PFSK-1 (cell line): ENCODE measurements at regions not wholly inside any gene's neighbourhood (a gene's known extent, or its start where the extent isn't known, plus 50 kb on each side); places are given as distances from the start of the nearest gene placed in this dataset.

ENCODE experiments used
- FOXP2 ChIP-seq: optimal IDR thresholded peaks from 2 replicates; pipeline ENCODE3; 2011; ENCODE audit warnings: borderline replicate concordance, control low read depth, inconsistent platforms; ENCODE audit not compliant: insufficient read depth; ENCODE audit errors: extremely low read length, extremely low read depth
- POLR2AphosphoS5 ChIP-seq: IDR thresholded peaks from 2 replicates; pipeline ENCODE4 v1.6.1; 2012; ENCODE audit warnings: low read depth, mild to moderate bottlenecking, control low read depth, low read length, moderate library complexity
- SIN3A ChIP-seq: IDR thresholded peaks from 2 replicates; pipeline ENCODE4 v1.6.1; 2012; ENCODE audit warnings: mild to moderate bottlenecking, low read length, moderate library complexity, borderline replicate concordance; ENCODE audit not compliant: insufficient read depth
- TAF1 ChIP-seq: IDR thresholded peaks from 2 replicates; pipeline ENCODE4 v1.6.1; 2012; ENCODE audit warnings: low read length, control low read depth, borderline replicate concordance; ENCODE audit not compliant: insufficient read depth
- TF ChIP-seq, protein P1 (sequence below), 2 experiments: IDR thresholded peaks; 2 replicates each; pipeline versions ENCODE4 v1.6.1 to v1.8.0; 2011 to 2012; ENCODE audit warnings: low read depth in 2 of 2, low read length in 2 of 2, control low read depth in 1 of 2, inconsistent platforms in 1 of 2, mild to moderate bottlenecking in 1 of 2, moderate library complexity in 1 of 2; ENCODE audit not compliant: insufficient read depth in 1 of 2

DNA sequence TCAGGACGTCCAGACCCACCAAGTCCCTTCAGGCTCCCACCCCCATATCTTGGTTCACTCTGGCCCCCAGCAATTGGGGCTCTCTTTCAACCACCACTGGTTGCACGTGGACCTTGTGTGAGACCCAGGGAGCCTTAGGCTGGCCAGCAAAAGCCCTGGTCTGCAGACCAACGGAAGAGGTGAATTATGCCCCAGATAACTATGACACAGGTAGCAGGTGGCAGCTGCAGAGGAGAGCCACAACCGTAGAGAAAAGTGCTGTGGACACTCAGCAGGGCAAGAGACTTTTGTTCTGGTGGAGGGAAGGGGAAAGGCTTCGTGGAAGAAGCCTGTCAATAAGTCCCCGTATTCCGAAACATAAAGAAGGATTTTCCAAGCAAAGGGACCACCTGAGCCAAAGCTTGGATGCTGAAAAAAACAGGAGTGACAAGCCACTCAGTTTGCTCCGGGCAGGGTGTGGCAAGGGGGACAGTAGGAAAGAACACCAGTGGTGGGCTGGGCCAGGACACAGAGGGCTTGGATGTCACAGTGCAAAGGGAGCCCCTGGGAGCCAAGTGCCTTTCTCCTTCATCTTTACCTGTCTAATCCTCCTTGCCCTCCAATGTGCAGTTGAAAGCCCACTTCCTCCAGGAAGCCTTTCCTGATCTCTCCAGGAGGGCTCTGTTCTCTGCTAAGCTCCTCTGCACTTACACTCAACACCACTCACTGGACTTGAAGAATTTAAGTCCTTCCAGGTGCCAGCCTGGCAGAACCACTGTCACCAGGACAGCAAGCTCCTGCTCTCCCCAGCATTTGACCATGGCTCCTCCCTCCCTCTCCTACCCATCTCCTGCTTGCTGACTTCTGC lies 264.7 kb downstream of the BUD13 start:
- TF ChIP-seq POLR2AphosphoS5, result no peak

DNA sequence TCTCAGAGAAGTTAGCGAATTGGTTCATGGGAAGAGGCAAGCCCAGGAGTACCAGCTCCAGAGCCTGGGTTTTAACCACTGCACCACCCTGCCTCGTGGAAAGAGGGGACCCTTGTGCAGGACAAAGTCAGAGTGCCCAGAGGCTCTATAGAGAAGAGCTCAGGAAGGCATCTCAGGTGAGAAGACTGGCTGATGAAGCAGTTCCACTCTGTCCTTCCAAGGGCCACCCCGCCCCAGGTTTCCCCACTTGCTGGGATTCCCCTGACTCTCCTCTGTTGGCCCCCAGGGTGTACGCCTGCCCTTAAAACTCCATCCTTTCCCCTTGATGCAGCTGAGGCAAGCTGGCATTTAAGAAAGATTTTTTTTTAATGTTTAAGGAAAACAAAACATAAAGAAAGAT lies 265.8 kb downstream of the BUD13 start:
- TF ChIP-seq SIN3A (no peak), POLR2AphosphoS5 (no peak), FOXP2 (no peak), TAF1 (no peak)
- TF ChIP-seq, protein P1, sequence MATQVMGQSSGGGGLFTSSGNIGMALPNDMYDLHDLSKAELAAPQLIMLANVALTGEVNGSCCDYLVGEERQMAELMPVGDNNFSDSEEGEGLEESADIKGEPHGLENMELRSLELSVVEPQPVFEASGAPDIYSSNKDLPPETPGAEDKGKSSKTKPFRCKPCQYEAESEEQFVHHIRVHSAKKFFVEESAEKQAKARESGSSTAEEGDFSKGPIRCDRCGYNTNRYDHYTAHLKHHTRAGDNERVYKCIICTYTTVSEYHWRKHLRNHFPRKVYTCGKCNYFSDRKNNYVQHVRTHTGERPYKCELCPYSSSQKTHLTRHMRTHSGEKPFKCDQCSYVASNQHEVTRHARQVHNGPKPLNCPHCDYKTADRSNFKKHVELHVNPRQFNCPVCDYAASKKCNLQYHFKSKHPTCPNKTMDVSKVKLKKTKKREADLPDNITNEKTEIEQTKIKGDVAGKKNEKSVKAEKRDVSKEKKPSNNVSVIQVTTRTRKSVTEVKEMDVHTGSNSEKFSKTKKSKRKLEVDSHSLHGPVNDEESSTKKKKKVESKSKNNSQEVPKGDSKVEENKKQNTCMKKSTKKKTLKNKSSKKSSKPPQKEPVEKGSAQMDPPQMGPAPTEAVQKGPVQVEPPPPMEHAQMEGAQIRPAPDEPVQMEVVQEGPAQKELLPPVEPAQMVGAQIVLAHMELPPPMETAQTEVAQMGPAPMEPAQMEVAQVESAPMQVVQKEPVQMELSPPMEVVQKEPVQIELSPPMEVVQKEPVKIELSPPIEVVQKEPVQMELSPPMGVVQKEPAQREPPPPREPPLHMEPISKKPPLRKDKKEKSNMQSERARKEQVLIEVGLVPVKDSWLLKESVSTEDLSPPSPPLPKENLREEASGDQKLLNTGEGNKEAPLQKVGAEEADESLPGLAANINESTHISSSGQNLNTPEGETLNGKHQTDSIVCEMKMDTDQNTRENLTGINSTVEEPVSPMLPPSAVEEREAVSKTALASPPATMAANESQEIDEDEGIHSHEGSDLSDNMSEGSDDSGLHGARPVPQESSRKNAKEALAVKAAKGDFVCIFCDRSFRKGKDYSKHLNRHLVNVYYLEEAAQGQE (IDR thresholded peaks at IDR 0.05; ENCODE audit: insufficient read depth in 1 of 2, low read depth in 2 of 2, low read length in 2 of 2), result no peak

DNA sequence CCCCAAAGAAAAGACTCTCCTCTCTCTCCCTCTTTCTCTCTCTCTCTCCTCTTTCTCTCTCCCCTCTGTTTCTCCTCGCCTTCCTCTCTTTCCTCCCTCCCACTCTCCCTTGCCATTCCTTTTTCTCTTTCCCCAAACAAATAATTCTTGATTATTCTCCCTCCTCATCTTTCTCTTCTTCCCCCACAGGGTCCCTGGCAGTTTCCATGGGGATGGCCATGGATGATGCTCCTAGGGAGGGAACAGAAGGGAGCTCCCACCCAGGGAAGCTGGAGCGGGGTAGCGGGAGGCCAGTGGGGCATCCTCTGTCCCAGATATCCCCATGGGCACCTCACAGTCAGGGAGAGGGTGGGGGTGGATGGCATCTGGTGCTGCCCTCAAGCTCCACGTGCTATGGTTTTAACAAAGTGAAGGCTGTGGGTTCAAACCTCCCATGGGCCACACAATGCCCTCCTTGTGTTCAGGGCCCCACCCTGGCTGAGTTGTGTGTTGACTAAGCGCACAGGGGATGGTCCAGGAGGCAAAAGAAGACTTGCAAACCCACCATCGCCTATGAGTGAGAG lies 266.4 kb downstream of the BUD13 start:
- TF ChIP-seq TAF1 (no peak), FOXP2 (no peak), SIN3A (no peak), POLR2AphosphoS5 (no peak)
- TF ChIP-seq, protein P1 (IDR thresholded peaks at IDR 0.05; ENCODE audit: insufficient read depth in 1 of 2, low read depth in 2 of 2, low read length in 2 of 2), result no peak

DNA sequence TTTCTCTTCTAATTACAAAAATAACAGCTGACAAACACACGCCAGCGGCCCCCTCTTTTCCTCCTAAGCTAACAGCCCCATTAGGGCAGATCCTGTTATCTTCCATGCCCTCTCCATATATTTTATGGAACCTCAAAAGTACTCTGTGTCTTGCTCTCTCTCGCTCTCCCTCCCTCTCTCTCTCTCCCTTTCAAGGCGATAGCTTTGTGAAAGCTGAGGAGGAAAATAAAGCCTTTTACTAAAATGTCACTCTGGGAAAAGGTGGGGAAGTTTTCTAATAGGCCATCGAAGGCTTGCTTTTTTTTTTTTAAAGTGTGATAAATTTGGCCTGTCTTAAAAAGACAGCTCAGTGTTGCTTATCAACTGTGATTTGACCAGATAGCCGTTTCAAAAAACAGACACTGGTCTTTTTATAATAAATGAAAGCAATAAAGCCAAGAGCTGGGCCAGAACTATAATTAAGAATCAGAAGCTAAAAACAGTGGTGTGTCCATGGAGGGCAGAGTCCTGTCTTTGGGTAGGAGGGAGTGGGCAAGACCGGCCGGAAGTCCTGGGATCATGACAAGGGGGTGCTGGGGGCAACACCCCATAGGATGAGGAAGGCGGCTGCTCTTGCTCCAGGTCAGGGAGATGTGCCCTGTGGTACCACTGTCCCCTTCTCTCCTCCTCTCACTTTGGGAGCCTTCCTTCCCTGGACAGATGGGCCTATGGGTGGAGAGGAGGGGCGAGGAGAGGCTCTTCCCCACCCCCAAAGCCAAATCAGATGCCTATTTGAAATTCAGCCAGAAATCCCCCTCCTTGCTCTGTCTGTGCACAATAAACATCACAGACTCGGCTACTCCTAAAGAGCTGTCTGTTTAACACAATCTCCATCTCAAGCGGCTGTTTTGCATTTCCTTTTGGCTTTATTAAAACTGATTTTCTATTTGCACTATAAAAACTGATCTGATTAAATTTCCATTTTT lies 267.2 kb downstream of the BUD13 start:
- TF ChIP-seq, protein P1 (IDR thresholded peaks at IDR 0.05; ENCODE audit: insufficient read depth in 1 of 2, low read depth in 2 of 2, low read length in 2 of 2), result no peak
- TF ChIP-seq TAF1 (no peak), POLR2AphosphoS5 (no peak), FOXP2 (no peak), SIN3A (no peak)

DNA sequence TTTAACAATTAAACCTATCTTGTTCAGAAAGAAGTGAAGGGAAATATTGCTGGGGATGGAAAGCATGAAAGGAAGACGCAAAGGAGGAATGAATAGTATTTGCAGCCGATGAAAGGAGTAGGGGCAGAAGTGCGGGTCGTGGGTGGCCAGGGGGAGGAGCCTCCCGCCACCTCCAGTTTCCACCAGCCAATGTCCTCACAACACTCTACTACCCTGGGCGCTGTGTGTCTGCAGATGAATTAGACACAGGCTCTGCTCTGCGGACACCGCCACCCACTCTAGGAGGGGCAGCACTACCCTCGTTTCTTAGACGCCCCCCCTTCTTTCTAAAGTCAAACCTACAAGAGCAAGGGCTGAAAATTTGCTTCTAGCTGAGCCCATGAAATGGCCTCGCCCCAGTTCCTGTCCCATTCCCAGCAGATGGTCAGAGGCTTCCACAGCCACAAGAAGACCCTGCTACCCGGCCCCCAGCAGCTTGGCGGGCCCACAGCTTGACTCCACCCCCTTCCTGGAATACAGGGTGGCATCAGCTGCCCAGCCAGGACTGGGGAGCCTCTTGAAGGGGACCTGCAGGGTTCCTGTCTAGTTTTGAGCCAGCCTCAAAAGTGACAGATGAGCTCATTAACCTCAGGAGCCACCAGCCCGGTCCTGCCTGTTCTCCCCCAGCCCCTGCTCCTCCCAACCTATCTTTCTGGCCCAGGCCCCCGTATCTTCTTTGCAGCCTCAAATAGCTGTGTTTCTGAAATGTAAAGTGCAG lies 268.1 kb downstream of the BUD13 start:
- TF ChIP-seq FOXP2 (no peak), POLR2AphosphoS5 (no peak), SIN3A (no peak), TAF1 (no peak)
- TF ChIP-seq, protein P1 (IDR thresholded peaks at IDR 0.05; ENCODE audit: insufficient read depth in 1 of 2, low read depth in 2 of 2, low read length in 2 of 2), result no peak
